ENCODE measurements at regions not wholly inside any gene's neighbourhood (a gene's known extent, or its start where the extent isn't known, plus 50 kb on each side); places are given as distances from the start of the nearest gene placed in this dataset.
A peak's percentile ranks its signal among the peaks of the same experiment; 100 is the strongest.

DNA sequence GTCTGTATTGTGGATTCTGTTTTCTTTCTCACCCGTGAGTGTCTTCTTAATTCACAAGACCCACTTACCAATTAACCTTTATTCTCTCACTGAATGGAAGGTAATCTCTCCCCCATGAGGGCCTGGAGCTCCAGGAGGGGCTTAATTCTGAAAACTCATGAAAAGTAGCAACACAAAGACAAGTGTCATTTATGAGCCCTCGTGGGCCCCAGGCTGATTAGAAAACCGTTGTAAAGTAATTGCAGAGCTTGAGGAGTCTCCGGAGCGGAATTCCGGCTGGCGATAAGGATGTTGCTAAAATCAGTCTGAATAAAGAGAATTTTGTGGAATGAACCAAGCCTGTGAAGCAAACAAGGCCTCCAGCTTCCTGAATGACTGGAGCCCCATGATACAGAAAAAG, 301.5 kb downstream of the HAPSTR1 start:
- H3F3A ChIP-seq (replicated peaks; ENCODE audit: low read depth): no peaks in the 10 kb centered on the region
- ATAC-seq (no peak), DNase-seq (ENCODE audit: low spot score) (no peak)
- peak overlapping the region; percentile 23; the same call in 1 of the 2 replicates for H2AFZ ChIP-seq
- no peak overlapping the region; the same call in 1 of the 2 replicates for H3K27ac Mint-ChIP-seq
- no peaks in the 10 kb centered on the region for H3K27me3 ChIP-seq (ENCODE audit: insufficient read depth)
- peaks cover 9% of the 10 kb centered on the region for H3K4me1 ChIP-seq (ENCODE audit: insufficient read depth)
- H3K27ac ChIP-seq (ENCODE audit: low read depth): no peak overlapping the region
- H3K36me3 ChIP-seq (ENCODE audit: insufficient read depth): no peaks in the 10 kb centered on the region
- H3K4me3 ChIP-seq: no peak overlapping the region
- H3K79me2 ChIP-seq (replicated peaks; ENCODE audit: insufficient read depth): no peaks in the 10 kb centered on the region
- no peak overlapping the region for H3K4me3 Mint-ChIP-seq
- peaks cover 21% of the 10 kb centered on the region for H3K9me3 Mint-ChIP-seq
- peaks cover 6% of the 10 kb centered on the region; the same call in 2 of the 3 replicates for H3K36me3 Mint-ChIP-seq (ENCODE audit: low read depth)
- peaks cover 2% of the 10 kb centered on the region for H3K27me3 Mint-ChIP-seq (ENCODE audit: insufficient read depth, low read depth, poor library complexity)
- peaks cover 11% of the 10 kb centered on the region; the same call in 2 of the 3 replicates for H3K4me1 Mint-ChIP-seq
- peaks cover 13% of the 10 kb centered on the region for H3K9me2 ChIP-seq (ENCODE audit: insufficient read depth)
- no peak overlapping the region for H3K4me2 ChIP-seq
- TF ChIP-seq POLR2AphosphoS5 (IDR thresholded peaks at IDR 0.05; ENCODE audit: low read depth) (no peak), ZNF331 (CRISPR knock-in tag; IDR thresholded peaks at IDR 0.05; ENCODE audit: low read depth) (no peak), CREB1 (CRISPR knock-in tag; IDR thresholded peaks at IDR 0.05; ENCODE audit: low read depth) (no peak), STAT1 (IDR thresholded peaks at IDR 0.05; ENCODE audit: unreplicated experiment) (no peak), JUNB (IDR thresholded peaks at IDR 0.05; ENCODE audit: unreplicated experiment) (no peak), NANOG (IDR thresholded peaks at IDR 0.05; ENCODE audit: borderline replicate concordance) (no peak), ZNF114 (CRISPR knock-in tag; IDR thresholded peaks at IDR 0.05) (no peak)
- TF ChIP-seq, protein P1, sequence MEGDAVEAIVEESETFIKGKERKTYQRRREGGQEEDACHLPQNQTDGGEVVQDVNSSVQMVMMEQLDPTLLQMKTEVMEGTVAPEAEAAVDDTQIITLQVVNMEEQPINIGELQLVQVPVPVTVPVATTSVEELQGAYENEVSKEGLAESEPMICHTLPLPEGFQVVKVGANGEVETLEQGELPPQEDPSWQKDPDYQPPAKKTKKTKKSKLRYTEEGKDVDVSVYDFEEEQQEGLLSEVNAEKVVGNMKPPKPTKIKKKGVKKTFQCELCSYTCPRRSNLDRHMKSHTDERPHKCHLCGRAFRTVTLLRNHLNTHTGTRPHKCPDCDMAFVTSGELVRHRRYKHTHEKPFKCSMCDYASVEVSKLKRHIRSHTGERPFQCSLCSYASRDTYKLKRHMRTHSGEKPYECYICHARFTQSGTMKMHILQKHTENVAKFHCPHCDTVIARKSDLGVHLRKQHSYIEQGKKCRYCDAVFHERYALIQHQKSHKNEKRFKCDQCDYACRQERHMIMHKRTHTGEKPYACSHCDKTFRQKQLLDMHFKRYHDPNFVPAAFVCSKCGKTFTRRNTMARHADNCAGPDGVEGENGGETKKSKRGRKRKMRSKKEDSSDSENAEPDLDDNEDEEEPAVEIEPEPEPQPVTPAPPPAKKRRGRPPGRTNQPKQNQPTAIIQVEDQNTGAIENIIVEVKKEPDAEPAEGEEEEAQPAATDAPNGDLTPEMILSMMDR (conservative IDR thresholded peaks at IDR 0.05; ENCODE audit: low read depth in 2 of 2): no peak
- TF ChIP-seq, protein P2, sequence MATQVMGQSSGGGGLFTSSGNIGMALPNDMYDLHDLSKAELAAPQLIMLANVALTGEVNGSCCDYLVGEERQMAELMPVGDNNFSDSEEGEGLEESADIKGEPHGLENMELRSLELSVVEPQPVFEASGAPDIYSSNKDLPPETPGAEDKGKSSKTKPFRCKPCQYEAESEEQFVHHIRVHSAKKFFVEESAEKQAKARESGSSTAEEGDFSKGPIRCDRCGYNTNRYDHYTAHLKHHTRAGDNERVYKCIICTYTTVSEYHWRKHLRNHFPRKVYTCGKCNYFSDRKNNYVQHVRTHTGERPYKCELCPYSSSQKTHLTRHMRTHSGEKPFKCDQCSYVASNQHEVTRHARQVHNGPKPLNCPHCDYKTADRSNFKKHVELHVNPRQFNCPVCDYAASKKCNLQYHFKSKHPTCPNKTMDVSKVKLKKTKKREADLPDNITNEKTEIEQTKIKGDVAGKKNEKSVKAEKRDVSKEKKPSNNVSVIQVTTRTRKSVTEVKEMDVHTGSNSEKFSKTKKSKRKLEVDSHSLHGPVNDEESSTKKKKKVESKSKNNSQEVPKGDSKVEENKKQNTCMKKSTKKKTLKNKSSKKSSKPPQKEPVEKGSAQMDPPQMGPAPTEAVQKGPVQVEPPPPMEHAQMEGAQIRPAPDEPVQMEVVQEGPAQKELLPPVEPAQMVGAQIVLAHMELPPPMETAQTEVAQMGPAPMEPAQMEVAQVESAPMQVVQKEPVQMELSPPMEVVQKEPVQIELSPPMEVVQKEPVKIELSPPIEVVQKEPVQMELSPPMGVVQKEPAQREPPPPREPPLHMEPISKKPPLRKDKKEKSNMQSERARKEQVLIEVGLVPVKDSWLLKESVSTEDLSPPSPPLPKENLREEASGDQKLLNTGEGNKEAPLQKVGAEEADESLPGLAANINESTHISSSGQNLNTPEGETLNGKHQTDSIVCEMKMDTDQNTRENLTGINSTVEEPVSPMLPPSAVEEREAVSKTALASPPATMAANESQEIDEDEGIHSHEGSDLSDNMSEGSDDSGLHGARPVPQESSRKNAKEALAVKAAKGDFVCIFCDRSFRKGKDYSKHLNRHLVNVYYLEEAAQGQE (IDR thresholded peaks at IDR 0.05; ENCODE audit: unreplicated experiment): no peak
- no peaks in the 10 kb centered on the region for H4K20me1 ChIP-seq (replicated peaks; ENCODE audit: insufficient read depth)

DNA sequence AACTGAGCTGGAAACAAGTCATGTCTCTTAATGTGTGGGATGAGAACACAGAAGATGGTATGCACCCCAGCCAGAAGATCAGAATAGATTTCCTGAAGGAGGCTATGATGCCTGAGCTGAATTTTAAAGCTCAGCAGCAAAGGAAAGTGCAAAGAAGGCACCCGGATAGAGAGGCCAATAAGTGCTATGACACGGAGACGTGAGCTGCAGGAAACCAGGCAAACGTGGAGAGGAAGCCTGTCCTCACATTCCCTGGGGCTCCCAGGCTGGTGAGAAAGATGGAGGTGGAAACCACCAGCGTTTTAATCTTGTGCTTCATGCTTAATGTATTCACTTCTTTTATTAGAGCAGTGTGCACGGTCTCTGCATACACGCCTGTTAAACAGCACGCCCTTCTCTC, 302.1 kb downstream of the HAPSTR1 start:
- H3K79me2 ChIP-seq (replicated peaks; ENCODE audit: insufficient read depth): no peaks in the 10 kb centered on the region
- peaks cover 13% of the 10 kb centered on the region for H3K9me2 ChIP-seq (ENCODE audit: insufficient read depth)
- H3K4me2 ChIP-seq: no peak overlapping the region
- Mint-ChIP-seq H3K36me3 (ENCODE audit: low read depth) (peaks cover 4% of the 10 kb centered on the region; the same call in 2 of the 3 replicates), H3K9me3 (peaks cover 17% of the 10 kb centered on the region), H3K4me1 (peaks cover 11% of the 10 kb centered on the region; the same call in 2 of the 3 replicates), H3K4me3 (no peak overlapping the region), H3K27me3 (ENCODE audit: insufficient read depth, low read depth, poor library complexity) (peaks cover 2% of the 10 kb centered on the region), H3K27ac (no peak overlapping the region)
- H3K27me3 ChIP-seq (ENCODE audit: insufficient read depth): no peaks in the 10 kb centered on the region
- H4K20me1 ChIP-seq (replicated peaks; ENCODE audit: insufficient read depth): no peaks in the 10 kb centered on the region
- no peak overlapping the region for H3K27ac ChIP-seq (ENCODE audit: low read depth)
- peaks cover 9% of the 10 kb centered on the region for H3K4me1 ChIP-seq (ENCODE audit: insufficient read depth)
- H3K4me3 ChIP-seq: no peak overlapping the region
- H3K36me3 ChIP-seq (ENCODE audit: insufficient read depth): no peaks in the 10 kb centered on the region
- no peaks in the 10 kb centered on the region for H3F3A ChIP-seq (replicated peaks; ENCODE audit: low read depth)
- ATAC-seq (no peak), DNase-seq (ENCODE audit: low spot score) (no peak)
- no peak overlapping the region; the same call in 1 of the 2 replicates for H2AFZ ChIP-seq
- TF ChIP-seq CREB1 (CRISPR knock-in tag; IDR thresholded peaks at IDR 0.05; ENCODE audit: low read depth) (no peak), STAT1 (IDR thresholded peaks at IDR 0.05; ENCODE audit: unreplicated experiment) (no peak), POLR2AphosphoS5 (IDR thresholded peaks at IDR 0.05; ENCODE audit: low read depth) (no peak), EZH2 (IDR thresholded peaks at IDR 0.05; ENCODE audit: low read depth, unreplicated experiment) (no peak), ZNF114 (CRISPR knock-in tag; IDR thresholded peaks at IDR 0.05) (no peak), NANOG (IDR thresholded peaks at IDR 0.05; ENCODE audit: borderline replicate concordance) (no peak), JUNB (IDR thresholded peaks at IDR 0.05; ENCODE audit: unreplicated experiment) (no peak)
- TF ChIP-seq, protein P3, sequence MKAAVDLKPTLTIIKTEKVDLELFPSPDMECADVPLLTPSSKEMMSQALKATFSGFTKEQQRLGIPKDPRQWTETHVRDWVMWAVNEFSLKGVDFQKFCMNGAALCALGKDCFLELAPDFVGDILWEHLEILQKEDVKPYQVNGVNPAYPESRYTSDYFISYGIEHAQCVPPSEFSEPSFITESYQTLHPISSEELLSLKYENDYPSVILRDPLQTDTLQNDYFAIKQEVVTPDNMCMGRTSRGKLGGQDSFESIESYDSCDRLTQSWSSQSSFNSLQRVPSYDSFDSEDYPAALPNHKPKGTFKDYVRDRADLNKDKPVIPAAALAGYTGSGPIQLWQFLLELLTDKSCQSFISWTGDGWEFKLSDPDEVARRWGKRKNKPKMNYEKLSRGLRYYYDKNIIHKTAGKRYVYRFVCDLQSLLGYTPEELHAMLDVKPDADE (IDR thresholded peaks at IDR 0.05): no peak
- TF ChIP-seq, protein P2 (IDR thresholded peaks at IDR 0.05; ENCODE audit: unreplicated experiment): no peak
